Left lung (tissue), 4 donors: ENCODE measurements at regions not wholly inside any gene's neighbourhood (a gene's known extent, or its start where the extent isn't known, plus 50 kb on each side); places are given as distances from the start of the nearest gene placed in this dataset.
A peak's percentile ranks its signal among the peaks of the same experiment; 100 is the strongest.

Source experiments
- ATAC-seq: fragments of 200-7000 bp; cut with Tn5 transposase; one replicate; pipeline ENCODE4 v1.9.1; 2020; ENCODE audit warnings: moderate library complexity
- DNase-seq, 4 donors: peaks; one replicate each; pipeline ENCODE4 v3.0.0-alpha.2; 2013 to 2020
- H3K27ac ChIP-seq, 2 donors: fragments of 200-600 bp; sonication (generic) in 1 of 2; one replicate each; pipeline versions ENCODE4 v1.5.0 to v1.8.0; 2020 to 2021
- H3K27me3 ChIP-seq, 2 donors: fragments of 200-600 bp; sonication (generic) in 1 of 2; one replicate each; pipeline versions ENCODE4 v1.5.0 to v1.8.0; 2020 to 2021
- H3K36me3 ChIP-seq, 2 donors: fragments of 200-600 bp; sonication (generic) in 1 of 2; one replicate each; pipeline versions ENCODE4 v1.5.0 to v1.8.0; 2020 to 2021
- H3K4me1 ChIP-seq, 2 donors: fragments of 200-600 bp; one replicate each; pipeline ENCODE4 v1.8.0; 2021
- H3K4me3 ChIP-seq, 2 donors: fragments of 200-600 bp; sonication (generic) in 1 of 2; one replicate each; pipeline versions ENCODE4 v1.5.0 to v1.8.0; 2020 to 2021; ENCODE audit warnings: mild to moderate bottlenecking in 1 of 2
- H3K9me3 ChIP-seq, 2 donors: fragments of 200-600 bp; sonication (generic) in 1 of 2; one replicate each; pipeline versions ENCODE4 v1.5.0 to v1.8.0; 2020 to 2021
- CTCF ChIP-seq, 2 donors: fragments of 200-600 bp; sonication (generic) in 1 of 2; IDR thresholded peaks; one replicate each; pipeline versions ENCODE4 v1.5.0 to v1.8.0; 2021; ENCODE audit warnings: antibody characterized with exemption in 2 of 2
- intact Hi-C, 2 donors: fragments of 100-400 bp; cut with DNase I; formaldehyde crosslinking; loops; one replicate each; pipeline versions ENCODE4 v1.11.2 to v1.14.2; 2022
- donor health status: DM: no; HTN: yes; CAD: no.
- donor health status: DM: no; HTN: no; CAD: no.

GRCh38 chr6:43944908-43945767 is 175.1 kb downstream of the VEGFA start:
- H3K27me3 ChIP-seq, result no peaks in the 10 kb centered on the region
- no peak for TF ChIP-seq CTCF (IDR thresholded peaks at IDR 0.05)
- H3K9me3 ChIP-seq, result peaks cover 0 to 4% of the 10 kb centered on the region in 2 donors
- ATAC-seq (peak; percentile 68), DNase-seq (no peak)
- no peak overlapping the region for H3K27ac ChIP-seq
- H3K4me1 ChIP-seq, result no peaks in the 10 kb centered on the region
- H3K4me3 ChIP-seq, result no peak overlapping the region
- intact Hi-C loops, result no loop called here
- no peaks in the 10 kb centered on the region for H3K36me3 ChIP-seq

GRCh38 chr6:43943781-43944250 is 173.8 kb downstream of the VEGFA start:
- DNase-seq (peak in 1 of 4 donors; percentile 61), ATAC-seq (peak; percentile 81)

GRCh38 chr6:43943099-43943766 is 173.2 kb downstream of the VEGFA start:
- H3K36me3 ChIP-seq, result no peaks in the 10 kb centered on the region
- H3K4me1 ChIP-seq, result no peaks in the 10 kb centered on the region
- H3K27me3 ChIP-seq, result no peaks in the 10 kb centered on the region
- peaks cover 0 to 4% of the 10 kb centered on the region in 2 donors for H3K9me3 ChIP-seq
- H3K27ac ChIP-seq, result no peak overlapping the region
- no peak overlapping the region for H3K4me3 ChIP-seq
- DNase-seq (no peak), ATAC-seq (no peak)
- no peak for TF ChIP-seq CTCF (IDR thresholded peaks at IDR 0.05)
- intact Hi-C loops, result no loop called here

More at GRCh38 chr6:43943781-43944250, 173.8 kb downstream of the VEGFA start:
- Histone ChIP-seq H3K4me1 (no peaks in the 10 kb centered on the region), H3K27ac (peak overlapping the region in 1 of 2 donors; percentile 5), H3K9me3 (peaks cover 0 to 4% of the 10 kb centered on the region in 2 donors), H3K27me3 (no peaks in the 10 kb centered on the region), H3K36me3 (no peaks in the 10 kb centered on the region), H3K4me3 (no peak overlapping the region)
- no peak for TF ChIP-seq CTCF (IDR thresholded peaks at IDR 0.05)
- intact Hi-C loops, result no loop called here

- Histone ChIP-seq H3K36me3 (no peaks in the 10 kb centered on the region), H3K27ac (no peak overlapping the region), H3K27me3 (no peaks in the 10 kb centered on the region), H3K4me1 (no peaks in the 10 kb centered on the region), H3K4me3 (no peak overlapping the region), H3K9me3 (peaks cover 0 to 4% of the 10 kb centered on the region in 2 donors)
- ATAC-seq (no peak), DNase-seq (no peak)
- TF ChIP-seq CTCF (IDR thresholded peaks at IDR 0.05), result no peak
- intact Hi-C loops, result no loop called here
These were observed 172.6 kb downstream of the VEGFA start for GRCh38 chr6:43942616-43943015.

GRCh38 chr6:43942011-43942442 is 172.0 kb downstream of the VEGFA start:
- intact Hi-C loops, result no loop called here
- H3K4me1 ChIP-seq, result no peaks in the 10 kb centered on the region
- H3K27me3 ChIP-seq, result no peaks in the 10 kb centered on the region
- DNase-seq, result no peak
- H3K4me3 ChIP-seq, result no peak overlapping the region
- TF ChIP-seq CTCF (IDR thresholded peaks at IDR 0.05), result no peak
- H3K9me3 ChIP-seq, result peaks cover 0 to 4% of the 10 kb centered on the region in 2 donors
- H3K36me3 ChIP-seq, result no peaks in the 10 kb centered on the region
- no peak overlapping the region for H3K27ac ChIP-seq
- no peak for ATAC-seq
